ENCODE measurements at regions not wholly inside any gene's neighbourhood (a gene's known extent, or its start where the extent isn't known, plus 50 kb on each side); places are given as distances from the start of the nearest gene placed in this dataset.

DNA sequence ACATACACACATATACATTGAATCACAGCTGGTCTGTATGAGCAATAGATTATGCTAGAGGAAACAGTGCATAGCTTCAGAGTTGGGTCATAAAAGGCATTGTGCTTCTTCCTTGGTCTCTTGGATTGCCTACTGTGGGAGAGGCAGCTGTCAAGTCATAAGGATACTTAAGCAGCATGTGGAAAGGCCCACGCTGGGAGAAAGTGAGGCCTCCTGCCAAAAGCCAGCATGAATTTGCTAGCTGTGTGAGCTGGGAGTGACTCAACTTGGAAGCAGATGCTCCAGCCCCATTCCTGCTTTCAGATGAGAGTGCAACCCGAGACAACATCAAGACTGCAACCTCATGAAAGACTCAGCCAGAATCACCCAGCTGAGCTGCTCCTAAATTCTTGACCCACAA lies 311.9 kb upstream of the TBX3 start:
- DNase-seq: no peak

- no peak for DNase-seq
These were observed 309.2 kb upstream of the TBX3 start for GRCh38 chr12:114993165-114993564.

DNA sequence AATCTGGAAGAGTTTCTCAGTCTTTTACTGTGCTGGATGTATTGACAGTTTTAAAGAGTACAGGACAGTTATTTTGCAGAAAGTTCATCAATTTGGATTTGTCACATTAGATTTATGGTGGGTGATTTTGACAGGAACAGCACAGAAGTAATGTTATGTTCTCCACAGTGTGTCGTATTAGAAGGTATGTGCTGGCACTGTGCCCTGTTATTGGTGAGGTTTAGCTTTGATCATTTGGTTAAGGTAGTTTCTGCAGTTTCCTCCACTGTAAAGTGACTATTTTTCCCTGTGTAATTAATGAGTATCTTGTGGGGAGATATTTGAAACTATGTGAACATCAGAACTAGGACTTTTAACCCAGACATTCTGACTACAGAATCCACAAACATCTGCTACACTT lies 308.5 kb upstream of the TBX3 start:
- no peak for DNase-seq

- no peak for DNase-seq
These were observed 306.4 kb upstream of the TBX3 start for GRCh38 chr12:114990381-114990780.

DNA sequence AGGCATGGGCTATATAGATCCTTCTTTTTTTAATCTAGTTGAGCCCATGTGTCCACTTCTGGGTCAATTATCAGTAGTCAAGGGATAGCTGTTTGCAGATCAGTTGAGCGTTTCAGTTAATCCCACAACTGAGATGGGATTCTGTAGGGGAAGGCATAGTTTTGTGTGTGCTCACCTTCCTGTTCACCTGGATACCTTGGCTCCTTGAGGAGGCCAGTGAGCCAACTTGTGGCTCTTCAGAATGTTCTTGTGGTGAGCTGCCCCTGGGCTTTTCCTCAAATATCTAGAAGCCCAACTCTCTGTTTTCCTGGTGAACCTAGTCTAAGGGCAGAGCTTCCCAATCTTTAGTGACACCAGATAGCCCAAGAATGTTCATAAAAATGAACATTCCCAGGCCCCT lies 302.9 kb upstream of the TBX3 start:
- DNase-seq: no peak

GRCh38 chr12:114986178-114986714 lies 302.3 kb upstream of the TBX3 start:
- DNase-seq: no peak

DNA sequence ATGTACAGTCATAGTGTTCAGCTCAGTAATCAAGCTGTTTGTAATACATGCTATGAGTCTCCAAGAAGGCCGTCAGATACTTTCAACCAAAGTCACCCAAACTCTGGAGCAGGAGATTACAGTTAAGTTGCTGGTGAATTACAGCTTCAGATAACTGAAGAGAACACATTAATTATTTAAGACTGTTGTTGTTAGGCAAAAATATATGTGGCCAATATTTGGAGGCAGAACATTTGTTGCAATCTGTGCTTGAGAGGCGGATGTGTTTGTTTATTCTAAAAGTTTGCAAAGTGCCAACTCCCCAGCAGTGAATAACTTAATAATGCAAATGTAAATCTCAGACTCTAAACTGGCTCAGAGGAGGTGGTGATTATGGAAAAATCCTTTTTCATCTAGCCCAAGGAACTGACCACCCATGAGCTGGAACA lies 300.7 kb upstream of the TBX3 start:
- no peak for DNase-seq

- no peak for DNase-seq
These were observed 298.8 kb upstream of the TBX3 start for GRCh38 chr12:114982760-114983159.

DNA sequence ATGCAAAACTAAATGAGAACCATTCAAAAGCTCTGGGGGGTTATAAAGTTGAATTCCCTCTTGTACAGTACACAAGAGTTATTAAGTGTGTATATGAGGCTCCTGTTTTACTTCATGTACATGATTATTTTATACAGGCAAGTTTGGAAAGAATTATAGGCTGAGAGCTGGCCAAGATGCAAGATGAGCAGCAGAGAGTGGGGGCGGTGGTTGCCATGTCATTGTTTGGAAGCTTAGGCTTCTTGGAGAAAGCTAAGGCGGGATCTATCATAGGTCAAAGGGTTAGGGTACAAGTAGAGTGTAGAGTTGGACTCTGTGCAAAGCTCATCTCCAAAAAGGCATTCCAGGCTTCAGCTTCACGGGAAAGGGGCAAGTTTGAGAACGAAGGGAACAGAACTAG lies 297.1 kb upstream of the TBX3 start:
- no peak for DNase-seq

DNA sequence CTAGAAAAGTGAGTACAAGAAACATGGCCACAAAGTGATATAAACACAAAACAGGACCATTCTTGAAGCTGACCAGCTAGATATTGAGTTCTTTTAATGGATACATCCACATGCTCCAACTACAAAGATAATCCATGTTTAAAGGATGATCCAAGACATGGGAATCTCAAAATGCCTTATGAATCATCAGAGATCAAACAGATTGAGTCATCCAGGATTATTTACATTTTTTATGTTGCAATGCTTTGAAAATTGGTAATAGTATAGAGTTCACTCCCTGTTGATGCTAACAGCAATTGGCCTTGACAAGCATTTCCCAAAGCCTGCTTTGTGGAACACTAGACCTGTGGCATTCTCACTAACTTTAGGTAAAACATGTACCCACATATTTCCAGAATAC lies 293.0 kb upstream of the TBX3 start:
- DNase-seq: no peak

DNA sequence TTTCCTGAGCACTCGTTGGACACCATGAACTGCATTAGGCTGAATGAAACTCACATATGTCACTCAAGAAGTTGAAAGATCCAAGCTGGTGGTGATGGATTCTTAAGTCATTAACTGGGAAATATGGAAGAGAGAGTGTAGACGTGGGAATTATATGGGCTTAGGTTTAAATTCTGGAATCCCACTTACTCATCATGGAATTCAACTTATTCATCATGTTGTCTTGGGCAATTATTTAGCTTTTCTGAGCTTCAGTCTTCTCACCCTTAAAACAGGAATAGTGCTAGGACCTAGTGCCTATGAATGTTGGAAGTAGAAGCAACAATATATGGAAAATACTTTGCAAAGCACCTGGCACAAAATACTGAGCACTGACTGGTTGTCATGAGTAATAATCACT lies 292.4 kb upstream of the TBX3 start:
- DNase-seq: no peak

- no peak for DNase-seq
These were observed 291.8 kb upstream of the TBX3 start for GRCh38 chr12:114975640-114976310.

- DNase-seq: no peak
These were observed 291.1 kb upstream of the TBX3 start for GRCh38 chr12:114974826-114975639.

DNA sequence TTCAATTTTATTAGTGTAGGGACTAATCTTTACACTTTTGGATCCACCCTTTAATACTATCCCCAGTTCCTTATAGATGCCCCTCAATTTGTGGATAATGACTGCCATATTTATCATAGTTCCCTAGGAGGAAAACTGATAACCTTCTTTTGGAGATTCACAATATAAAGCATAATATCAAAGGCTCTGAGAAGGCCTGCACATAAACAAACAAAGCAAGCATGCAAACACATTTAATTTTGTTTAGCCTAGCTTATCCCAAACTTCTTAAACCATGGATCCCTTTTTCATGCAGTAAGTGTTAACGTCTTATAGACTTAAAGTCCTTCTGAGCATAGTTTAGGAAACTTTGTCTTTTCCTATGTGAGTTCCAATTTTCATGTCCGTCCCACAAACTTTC lies 290.4 kb upstream of the TBX3 start:
- DNase-seq: no peak

- no peak for DNase-seq
These were observed 284.8 kb upstream of the TBX3 start for GRCh38 chr12:114968727-114969126.

- no peak for DNase-seq
These were observed 283.2 kb upstream of the TBX3 start for GRCh38 chr12:114967151-114967550.

- DNase-seq: no peak
These were observed 280.9 kb upstream of the TBX3 start for GRCh38 chr12:114964841-114965240.

DNA sequence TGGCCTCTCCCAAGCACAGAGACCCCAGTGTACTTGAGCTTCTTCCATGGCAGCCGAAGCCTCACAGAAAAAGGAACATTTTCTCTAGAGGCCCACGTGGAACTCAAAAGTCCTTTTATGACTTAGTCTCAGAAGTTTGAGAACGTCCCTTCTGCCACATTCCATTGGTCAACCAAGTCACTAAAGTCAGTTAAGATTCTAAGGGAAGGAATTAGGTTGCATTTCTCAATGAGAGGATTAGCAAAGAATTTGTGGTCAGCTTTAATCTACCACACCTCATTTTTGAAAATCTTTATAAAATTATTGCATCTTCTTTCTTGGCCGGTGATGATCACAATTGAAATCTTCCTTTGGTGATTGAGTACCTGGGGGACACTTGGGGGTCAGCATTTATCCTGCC lies 279.9 kb upstream of the TBX3 start:
- DNase-seq: no peak

DNA sequence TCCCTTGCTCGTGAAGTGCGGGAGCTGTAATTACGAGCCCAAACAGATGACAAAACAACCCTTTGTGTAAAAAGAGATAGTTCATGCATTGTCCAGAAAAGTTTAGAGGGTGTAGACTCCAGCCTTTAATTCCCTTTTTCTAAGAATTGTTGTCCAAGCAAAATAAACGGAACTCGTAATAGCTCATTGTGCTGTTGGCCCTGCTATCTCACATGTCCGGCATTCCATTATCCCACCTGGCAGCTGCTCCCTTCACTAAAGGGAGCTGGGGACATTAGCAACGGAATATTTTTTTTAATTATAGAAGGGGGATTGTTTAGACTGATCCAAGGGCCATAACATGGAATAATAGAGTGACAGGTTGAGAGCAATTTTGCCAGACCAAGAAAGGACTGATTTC lies 277.5 kb upstream of the TBX3 start:
- no peak for DNase-seq

GRCh38 chr12:114958538-114958937 lies 274.6 kb upstream of the TBX3 start:
- no peak for DNase-seq

DNA sequence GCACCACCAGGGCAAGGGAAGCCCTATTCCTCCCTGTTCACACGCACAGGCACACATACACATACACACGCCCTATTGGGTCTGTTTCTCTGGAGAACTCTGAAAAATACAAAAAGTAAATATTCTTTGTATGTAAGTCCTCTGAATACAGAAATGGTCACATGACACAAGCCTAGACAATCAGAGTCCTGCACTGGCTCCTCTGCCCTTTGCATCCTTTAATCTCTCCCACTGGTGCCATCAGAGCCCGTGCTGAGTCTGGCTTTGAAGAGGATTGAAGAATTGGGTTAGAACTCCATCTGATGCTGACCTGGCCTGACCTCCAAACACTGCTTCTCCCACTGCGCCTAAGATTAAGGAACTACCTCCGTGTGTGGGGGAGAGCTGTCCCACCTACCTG lies 273.2 kb upstream of the TBX3 start:
- no peak for DNase-seq

DNA sequence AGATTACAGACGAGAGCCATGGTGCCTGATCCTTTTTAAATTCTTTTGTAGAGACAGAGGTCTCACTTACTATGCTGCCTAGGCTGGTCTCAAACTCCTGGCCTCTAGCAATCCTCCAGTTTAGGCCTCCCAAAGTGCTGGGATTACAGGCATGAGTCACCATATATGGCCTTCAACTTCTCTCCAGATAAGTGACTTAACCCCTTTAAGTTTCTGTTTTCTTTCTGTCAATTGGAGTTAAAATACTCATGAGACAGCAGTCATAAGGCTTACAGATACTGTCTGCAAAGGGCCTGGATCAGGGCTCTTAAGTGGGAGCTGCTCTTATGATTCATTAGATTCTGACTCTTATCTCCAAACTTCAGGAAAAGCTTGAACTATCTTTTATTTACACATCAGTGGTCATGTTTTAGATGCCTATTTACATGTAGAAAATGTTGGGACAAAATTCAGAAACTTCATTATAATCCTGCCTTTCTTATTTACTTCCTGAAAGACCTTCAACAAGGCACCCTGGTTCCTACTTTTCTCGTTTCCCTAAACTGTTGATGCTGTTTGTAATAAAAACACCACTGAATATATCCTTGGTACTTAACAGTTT lies 271.5 kb upstream of the TBX3 start:
- DNase-seq: no peak

DNA sequence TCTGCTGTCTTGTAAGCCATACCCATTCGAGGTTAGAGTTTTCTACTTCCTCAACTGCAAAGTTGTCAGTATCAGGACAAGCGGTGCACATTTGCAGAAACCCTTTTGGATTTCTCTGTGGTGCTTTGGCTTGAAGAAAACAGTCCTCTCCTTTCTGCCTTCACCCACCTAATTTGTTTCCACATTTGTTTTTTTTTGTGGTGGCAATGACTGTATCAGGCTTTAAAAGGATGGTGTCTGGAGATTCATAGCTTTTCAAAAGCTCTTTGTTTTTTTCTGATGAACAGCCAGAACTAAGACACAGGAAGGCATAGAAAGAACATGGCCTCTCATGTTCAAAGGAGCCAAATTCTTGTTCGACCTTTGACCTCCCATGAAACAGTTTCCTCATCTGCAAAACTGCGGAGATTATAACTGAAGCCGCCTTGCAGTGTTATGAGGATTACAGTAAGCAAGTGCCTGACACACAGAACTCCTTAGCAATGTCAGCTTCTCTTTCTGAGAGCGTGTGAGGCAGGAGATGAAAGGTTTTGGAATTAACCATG lies 270.6 kb upstream of the TBX3 start:
- DNase-seq: no peak

All from NCI-H2029 (cell line).